OCI-LY3 (cell line): ENCODE measurements at regions not wholly inside any gene's neighbourhood (a gene's known extent, or its start where the extent isn't known, plus 50 kb on each side); places are given as distances from the start of the nearest gene placed in this dataset.

ENCODE experiments used
- H2AFZ ChIP-seq: fragments of 200-600, 300-600 bp; shearing (Covaris generic); 2 replicates; pipeline ENCODE4 v1.6.0; 2014; ENCODE audit warnings: antibody characterized with exemption, low read depth, low read length
- H3K27ac ChIP-seq: fragments of 200-600, 300-600 bp; sonication (generic); 2 replicates; pipeline ENCODE4 v1.5.1; 2014; ENCODE audit warnings: mild to moderate bottlenecking, low read length, moderate library complexity, mixed read lengths
- H3K27me3 ChIP-seq: fragments of 200-600, 300-600 bp; sonication (generic); 2 replicates; pipeline ENCODE4 v1.6.1; 2014; ENCODE audit warnings: low read depth, low read length, mixed read lengths
- H3K36me3 ChIP-seq: fragments of 200-600, 300-600 bp; sonication (generic); replicated peaks from 2 replicates; pipeline ENCODE3; 2014; ENCODE audit warnings: low read depth, low read length, mixed read lengths
- H3K4me1 ChIP-seq: fragments of 300-600, 200-600 bp; sonication (generic); 2 replicates; pipeline ENCODE4 v1.6.1; 2014; ENCODE audit warnings: low read length, mixed read lengths
- H3K4me2 ChIP-seq: fragments of 200-600, 300-600 bp; sonication (generic); 2 replicates; pipeline ENCODE4 v1.6.1; 2014; ENCODE audit warnings: low read length, mixed read lengths
- H3K4me3 ChIP-seq: fragments of 300-600, 200-600 bp; sonication (generic); 2 replicates; pipeline ENCODE4 v1.5.1; 2014; ENCODE audit warnings: antibody characterized with exemption, mild to moderate bottlenecking, low read length, moderate library complexity
- H3K79me2 ChIP-seq: fragments of 300-600, 200-600 bp; shearing (Covaris generic); 2 replicates; pipeline ENCODE4 v1.6.1; 2014; ENCODE audit warnings: mild to moderate bottlenecking, low read length, mixed read lengths
- H3K9ac ChIP-seq: fragments of 300-600, 200-600 bp; shearing (Covaris generic); 2 replicates; pipeline ENCODE4 v1.6.0; 2014; ENCODE audit warnings: mild to moderate bottlenecking, low read length, moderate library complexity
- H3K9me3 ChIP-seq: fragments of 200-600, 300-600 bp; shearing (Covaris generic); 2 replicates; pipeline ENCODE4 v1.6.1; 2014; ENCODE audit warnings: low read length, mixed read lengths; ENCODE audit not compliant: insufficient read depth
- H4K20me1 ChIP-seq: fragments of 200-600, 300-600 bp; sonication (generic); 2 replicates; pipeline ENCODE4 v1.6.1; 2016; ENCODE audit warnings: low read length, mixed read lengths; ENCODE audit not compliant: insufficient read depth
- EZH2phosphoT487 ChIP-seq: fragments of 200-600 bp; shearing (Covaris generic); IDR thresholded peaks from 2 replicates; pipeline ENCODE4 v1.6.1; 2018; ENCODE audit warnings: antibody characterized with exemption, mixed run types, low read depth
- TF ChIP-seq, protein P1 (sequence below): fragments of 200-600, 300-600 bp; sonication (generic); IDR thresholded peaks from 2 replicates; pipeline ENCODE4 v1.5.1; 2014; ENCODE audit warnings: antibody characterized with exemption, low read length, low read depth

DNA sequence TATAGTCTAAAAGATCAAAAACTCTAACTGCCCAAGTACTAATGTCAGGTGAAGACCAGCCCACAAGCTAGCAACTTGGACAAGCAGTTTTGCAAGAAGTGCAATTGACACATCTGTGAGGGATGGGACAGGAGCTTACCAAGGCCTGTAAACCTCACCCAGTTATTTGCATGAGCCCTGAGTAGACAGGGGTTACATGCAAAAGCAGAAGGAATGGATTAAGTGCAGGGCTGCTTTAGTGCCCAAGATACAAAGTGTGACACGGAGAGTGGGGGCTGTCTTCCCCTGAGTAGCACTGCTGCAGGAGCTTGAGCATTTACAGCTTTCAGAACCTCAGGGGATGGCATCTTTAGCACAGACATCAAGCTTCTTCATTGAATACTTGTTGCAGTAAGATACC lies 286.7 kb downstream of the ELAVL2 start:
- Histone ChIP-seq H3K79me2 (no peaks in the 10 kb centered on the region), H3K4me2 (no peak overlapping the region), H3K9ac (no peak overlapping the region), H3K27ac (no peak overlapping the region), H3K27me3 (no peaks in the 10 kb centered on the region), H2AFZ (no peak overlapping the region), H3K4me1 (no peaks in the 10 kb centered on the region), H4K20me1 (no peaks in the 10 kb centered on the region), H3K9me3 (no peaks in the 10 kb centered on the region), H3K4me3 (no peak overlapping the region), H3K36me3 (no peaks in the 10 kb centered on the region)
- no peak for TF ChIP-seq EZH2phosphoT487
- TF ChIP-seq, protein P1, sequence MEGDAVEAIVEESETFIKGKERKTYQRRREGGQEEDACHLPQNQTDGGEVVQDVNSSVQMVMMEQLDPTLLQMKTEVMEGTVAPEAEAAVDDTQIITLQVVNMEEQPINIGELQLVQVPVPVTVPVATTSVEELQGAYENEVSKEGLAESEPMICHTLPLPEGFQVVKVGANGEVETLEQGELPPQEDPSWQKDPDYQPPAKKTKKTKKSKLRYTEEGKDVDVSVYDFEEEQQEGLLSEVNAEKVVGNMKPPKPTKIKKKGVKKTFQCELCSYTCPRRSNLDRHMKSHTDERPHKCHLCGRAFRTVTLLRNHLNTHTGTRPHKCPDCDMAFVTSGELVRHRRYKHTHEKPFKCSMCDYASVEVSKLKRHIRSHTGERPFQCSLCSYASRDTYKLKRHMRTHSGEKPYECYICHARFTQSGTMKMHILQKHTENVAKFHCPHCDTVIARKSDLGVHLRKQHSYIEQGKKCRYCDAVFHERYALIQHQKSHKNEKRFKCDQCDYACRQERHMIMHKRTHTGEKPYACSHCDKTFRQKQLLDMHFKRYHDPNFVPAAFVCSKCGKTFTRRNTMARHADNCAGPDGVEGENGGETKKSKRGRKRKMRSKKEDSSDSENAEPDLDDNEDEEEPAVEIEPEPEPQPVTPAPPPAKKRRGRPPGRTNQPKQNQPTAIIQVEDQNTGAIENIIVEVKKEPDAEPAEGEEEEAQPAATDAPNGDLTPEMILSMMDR: no peak

DNA sequence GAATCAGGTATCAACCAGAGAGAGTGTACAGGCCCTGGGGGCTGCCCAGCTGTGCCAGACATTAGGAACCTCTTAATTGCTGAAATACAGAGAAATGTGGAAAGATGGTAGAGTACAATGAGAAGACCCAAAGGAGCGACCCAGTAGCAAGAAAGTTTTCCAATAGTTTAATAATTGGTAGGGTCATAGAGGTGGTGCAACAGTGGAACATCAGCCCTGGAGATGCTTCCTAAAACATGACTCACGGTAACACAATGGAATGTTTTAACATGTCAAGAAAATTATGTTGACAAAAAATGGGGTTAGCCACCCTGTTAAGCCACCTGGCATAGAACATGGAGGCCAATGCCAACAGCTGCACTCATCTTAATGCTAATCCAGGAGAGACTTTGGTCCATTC lies 284.1 kb downstream of the ELAVL2 start:
- H4K20me1 ChIP-seq: no peaks in the 10 kb centered on the region
- TF ChIP-seq EZH2phosphoT487: no peak
- TF ChIP-seq, protein P1: no peak
- no peaks in the 10 kb centered on the region for H3K9me3 ChIP-seq
- H3K79me2 ChIP-seq: no peaks in the 10 kb centered on the region
- H2AFZ ChIP-seq: no peak overlapping the region
- no peaks in the 10 kb centered on the region for H3K27me3 ChIP-seq
- no peak overlapping the region for H3K27ac ChIP-seq
- no peak overlapping the region for H3K9ac ChIP-seq
- no peaks in the 10 kb centered on the region for H3K36me3 ChIP-seq
- no peak overlapping the region for H3K4me3 ChIP-seq
- no peaks in the 10 kb centered on the region for H3K4me1 ChIP-seq
- H3K4me2 ChIP-seq: no peak overlapping the region

DNA sequence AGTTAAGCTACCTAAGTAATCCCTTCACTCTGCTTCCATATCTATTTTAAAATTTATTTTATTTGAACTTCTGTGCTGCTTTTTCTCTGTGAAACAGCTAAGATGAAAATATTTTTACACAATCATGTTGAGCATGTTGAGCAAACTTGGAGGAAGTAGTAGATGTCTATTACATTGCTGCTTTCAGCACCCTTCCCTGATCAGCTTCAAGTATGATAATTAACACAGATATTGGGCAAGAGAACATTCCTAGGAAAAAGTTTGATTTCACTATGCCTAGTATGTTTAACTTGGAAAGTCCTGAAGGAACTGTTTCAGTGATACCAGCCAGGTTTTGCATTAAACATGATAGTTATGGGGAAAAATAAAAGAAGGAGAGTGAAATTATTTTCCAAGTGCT lies 283.6 kb downstream of the ELAVL2 start:
- Histone ChIP-seq H3K27ac (no peak overlapping the region), H3K9ac (no peak overlapping the region), H3K4me1 (no peaks in the 10 kb centered on the region)

DNA sequence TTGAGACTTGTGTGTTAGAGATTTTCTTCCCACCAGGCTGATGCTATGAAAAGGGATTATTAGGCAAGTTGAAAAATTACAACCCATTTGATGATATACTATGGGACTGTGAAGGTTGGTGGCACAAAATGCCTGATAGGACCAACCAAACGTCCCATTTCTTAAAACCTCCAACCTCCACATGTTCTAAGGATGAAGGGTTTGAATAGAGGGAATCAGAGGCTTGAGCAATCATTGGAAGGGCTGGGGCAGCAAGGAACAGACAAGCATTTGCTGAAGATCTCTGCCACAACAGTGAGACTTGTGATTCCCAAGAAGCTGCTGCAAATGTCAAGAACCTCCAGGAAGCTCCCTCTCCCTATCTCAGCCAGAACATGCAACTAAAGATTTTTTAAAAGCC lies 283.1 kb downstream of the ELAVL2 start:
- Histone ChIP-seq H3K4me1 (no peaks in the 10 kb centered on the region), H3K4me3 (no peak overlapping the region), H3K36me3 (no peaks in the 10 kb centered on the region), H3K9me3 (no peaks in the 10 kb centered on the region), H3K79me2 (no peaks in the 10 kb centered on the region), H4K20me1 (no peaks in the 10 kb centered on the region), H3K27ac (no peak overlapping the region), H2AFZ (no peak overlapping the region), H3K9ac (no peak overlapping the region), H3K27me3 (no peaks in the 10 kb centered on the region), H3K4me2 (no peak overlapping the region)
- TF ChIP-seq EZH2phosphoT487: no peak
- TF ChIP-seq, protein P1: no peak

More for the DNA sequence above, 283.6 kb downstream of the ELAVL2 start:
- no peaks in the 10 kb centered on the region for H3K36me3 ChIP-seq
- no peak overlapping the region for H3K4me2 ChIP-seq
- TF ChIP-seq EZH2phosphoT487: no peak
- TF ChIP-seq, protein P1: no peak
- H3K27me3 ChIP-seq: no peaks in the 10 kb centered on the region
- H3K79me2 ChIP-seq: no peaks in the 10 kb centered on the region
- H3K4me3 ChIP-seq: no peak overlapping the region
- H4K20me1 ChIP-seq: no peaks in the 10 kb centered on the region
- H3K9me3 ChIP-seq: no peaks in the 10 kb centered on the region
- no peak overlapping the region for H2AFZ ChIP-seq
